IPS-20b (cell line): ENCODE measurements at regions not wholly inside any gene's neighbourhood (a gene's known extent, or its start where the extent isn't known, plus 50 kb on each side); places are given as distances from the start of the nearest gene placed in this dataset.

Source experiments
- H3K27ac ChIP-seq: one replicate; pipeline ENCODE4 v1.5.1; 2013; ENCODE audit warnings: low read length
- H3K27me3 ChIP-seq: 2 replicates; pipeline ENCODE4 v1.6.1; 2013; ENCODE audit warnings: mild to moderate bottlenecking, low read length, inconsistent platforms; ENCODE audit not compliant: insufficient read depth
- H3K36me3 ChIP-seq: 2 replicates; pipeline ENCODE4 v1.6.1; 2013; ENCODE audit warnings: low read depth, mild to moderate bottlenecking, inconsistent platforms, low read length, moderate library complexity; ENCODE audit not compliant: insufficient read depth
- H3K4me1 ChIP-seq: 2 replicates; pipeline ENCODE4 v1.6.1; 2013; ENCODE audit warnings: mild to moderate bottlenecking, control low read depth, inconsistent platforms, low read length, moderate library complexity; ENCODE audit not compliant: insufficient read depth
- H3K4me3 ChIP-seq: 2 replicates; pipeline ENCODE4 v1.5.1; 2013; ENCODE audit warnings: mild to moderate bottlenecking, low read length, inconsistent platforms
- H3K9ac ChIP-seq: 2 replicates; pipeline ENCODE4 v1.6.1; 2013; ENCODE audit warnings: low read depth, mild to moderate bottlenecking, inconsistent platforms, low read length, moderate library complexity
- H3K9me3 ChIP-seq: 2 replicates; pipeline ENCODE4 v1.6.1; 2013; ENCODE audit warnings: mild to moderate bottlenecking, low read depth, low read length, inconsistent platforms; ENCODE audit not compliant: insufficient read depth

DNA sequence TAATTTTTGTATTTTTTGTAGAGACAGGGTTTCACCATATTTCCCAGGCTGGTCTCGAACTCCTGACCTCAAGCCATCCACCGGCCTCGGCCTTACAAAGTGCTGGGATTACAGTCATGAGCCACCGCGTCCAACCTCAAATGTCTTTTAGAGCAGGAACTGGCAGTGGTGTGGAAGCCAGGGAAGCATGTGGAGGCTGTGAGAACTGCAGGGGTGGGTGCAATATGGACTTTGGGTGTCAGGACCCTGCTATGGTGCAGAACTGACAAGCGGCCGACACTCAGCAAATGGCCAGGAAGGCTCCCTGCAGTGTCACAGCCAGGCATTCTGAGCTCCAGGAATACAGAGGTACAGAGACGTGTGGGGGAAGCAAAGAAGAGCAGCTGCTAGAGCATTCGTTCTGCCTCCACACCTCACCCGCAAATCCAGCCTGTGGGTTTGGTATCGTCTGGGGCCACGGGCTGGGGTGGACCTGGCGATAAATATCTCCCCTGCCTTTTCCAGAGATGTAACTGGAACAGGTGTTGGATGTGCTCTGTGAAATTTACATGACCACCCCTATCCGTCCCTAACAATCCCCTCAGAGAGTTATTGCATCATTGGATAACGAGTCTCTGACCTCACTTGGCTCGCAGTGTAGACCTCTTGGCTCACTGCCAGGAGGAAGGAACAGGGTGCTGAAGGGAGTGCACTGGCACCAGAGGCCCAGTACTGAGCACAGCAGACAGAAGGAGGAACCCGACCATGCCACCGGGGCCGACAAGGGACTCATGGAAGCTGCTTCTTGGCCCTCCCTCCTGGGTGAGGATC lies 624.7 kb upstream of the B3GAT1 start:
- peaks cover 6% of the 10 kb centered on the region; the same call in 1 of the 2 replicates for H3K27me3 ChIP-seq
- no peak overlapping the region for H3K4me3 ChIP-seq
- peaks cover 6% of the 10 kb centered on the region; the same call in 1 of the 2 replicates for H3K4me1 ChIP-seq
- H3K36me3 ChIP-seq: no peaks in the 10 kb centered on the region
- no peak overlapping the region for H3K9ac ChIP-seq
- H3K27ac ChIP-seq: no peak overlapping the region
- no peaks in the 10 kb centered on the region for H3K9me3 ChIP-seq

DNA sequence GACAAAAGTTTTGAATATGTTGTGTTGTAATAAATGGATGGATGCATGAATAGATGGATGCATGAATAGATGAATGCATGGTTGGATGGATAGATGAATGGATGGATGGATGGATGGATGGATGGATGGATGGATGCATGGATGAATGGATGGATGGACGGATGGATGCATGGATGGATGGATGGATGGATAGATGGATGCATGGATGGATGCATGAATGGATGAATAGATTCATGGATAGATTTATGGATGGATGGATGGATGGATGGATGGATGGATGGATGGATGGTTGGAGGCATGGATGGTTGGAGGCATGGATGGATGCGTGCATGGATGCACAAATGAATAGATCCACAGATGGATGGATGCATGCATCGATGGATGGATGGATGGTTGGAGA lies 623.2 kb upstream of the B3GAT1 start:
- H3K27ac ChIP-seq: no peak overlapping the region
- peaks cover 6% of the 10 kb centered on the region; the same call in 1 of the 2 replicates for H3K27me3 ChIP-seq
- no peaks in the 10 kb centered on the region for H3K36me3 ChIP-seq
- H3K9ac ChIP-seq: no peak overlapping the region
- peaks cover 9% of the 10 kb centered on the region; the same call in 1 of the 2 replicates for H3K4me1 ChIP-seq
- H3K9me3 ChIP-seq: no peaks in the 10 kb centered on the region
- no peak overlapping the region for H3K4me3 ChIP-seq

DNA sequence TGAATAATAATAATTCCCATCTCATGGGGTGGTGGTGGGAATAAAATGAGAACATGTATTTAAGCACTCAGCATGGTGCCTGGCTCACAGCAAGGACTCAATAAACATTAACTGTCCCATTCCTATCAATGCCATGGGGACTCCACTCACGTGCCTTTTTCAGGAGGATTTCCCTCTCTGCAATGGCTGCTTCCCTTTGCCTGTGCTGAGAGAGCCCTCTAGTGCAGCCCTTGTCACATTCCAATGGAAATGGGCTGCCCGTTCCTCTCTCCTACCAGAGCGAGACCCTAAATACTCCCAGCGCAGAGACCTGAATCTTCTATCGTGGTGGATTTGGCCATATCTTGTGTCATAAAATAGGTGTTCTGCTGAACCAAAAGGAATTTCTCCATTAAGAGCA lies 621.5 kb upstream of the B3GAT1 start:
- Histone ChIP-seq H3K36me3 (no peaks in the 10 kb centered on the region), H3K27me3 (peaks cover 6% of the 10 kb centered on the region; the same call in 1 of the 2 replicates), H3K4me1 (peaks cover 9% of the 10 kb centered on the region; the same call in 1 of the 2 replicates), H3K4me3 (no peak overlapping the region), H3K27ac (no peak overlapping the region), H3K9ac (no peak overlapping the region), H3K9me3 (no peaks in the 10 kb centered on the region)

DNA sequence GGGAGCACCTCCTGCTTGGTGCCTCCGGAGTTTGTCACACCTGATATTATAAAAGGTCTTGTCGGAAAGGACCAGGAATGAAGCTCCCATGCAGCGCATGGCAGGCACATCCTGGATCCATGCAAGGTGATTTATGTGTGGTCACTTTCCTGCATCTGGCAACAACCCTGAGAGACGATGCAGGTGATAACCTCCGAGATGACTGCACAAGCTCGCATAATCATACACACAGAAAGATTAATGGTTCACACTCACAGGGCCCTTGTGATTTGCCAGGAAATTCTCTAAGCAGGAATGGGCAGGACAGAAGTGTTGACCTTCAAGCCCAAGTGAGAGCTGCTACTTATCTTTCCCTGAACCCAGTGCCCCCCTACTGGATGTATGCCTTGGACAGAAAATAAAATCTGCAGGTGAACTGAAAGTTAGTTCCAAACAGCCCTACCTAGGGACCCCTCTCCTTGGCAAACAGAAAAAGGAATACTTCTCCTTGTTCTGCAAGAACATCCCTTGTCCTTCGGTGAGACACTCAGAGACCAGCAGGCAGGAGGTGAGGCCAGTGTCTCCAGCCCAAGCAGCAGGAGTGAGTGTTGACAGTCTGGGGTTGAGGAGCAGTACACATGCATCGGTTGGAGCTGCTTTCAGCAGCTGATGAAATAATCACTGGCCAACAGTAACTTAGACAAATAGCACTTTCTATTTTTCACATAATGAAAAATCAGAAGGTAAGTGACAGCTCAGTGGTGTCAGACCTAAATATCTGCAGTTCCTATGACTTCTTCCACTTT lies 619.4 kb upstream of the B3GAT1 start:
- no peaks in the 10 kb centered on the region for H3K36me3 ChIP-seq
- no peak overlapping the region for H3K27ac ChIP-seq
- H3K4me1 ChIP-seq: peaks cover 9% of the 10 kb centered on the region; the same call in 1 of the 2 replicates
- peaks cover 6% of the 10 kb centered on the region; the same call in 1 of the 2 replicates for H3K27me3 ChIP-seq
- H3K4me3 ChIP-seq: no peak overlapping the region
- H3K9me3 ChIP-seq: no peaks in the 10 kb centered on the region
- H3K9ac ChIP-seq: no peak overlapping the region

DNA sequence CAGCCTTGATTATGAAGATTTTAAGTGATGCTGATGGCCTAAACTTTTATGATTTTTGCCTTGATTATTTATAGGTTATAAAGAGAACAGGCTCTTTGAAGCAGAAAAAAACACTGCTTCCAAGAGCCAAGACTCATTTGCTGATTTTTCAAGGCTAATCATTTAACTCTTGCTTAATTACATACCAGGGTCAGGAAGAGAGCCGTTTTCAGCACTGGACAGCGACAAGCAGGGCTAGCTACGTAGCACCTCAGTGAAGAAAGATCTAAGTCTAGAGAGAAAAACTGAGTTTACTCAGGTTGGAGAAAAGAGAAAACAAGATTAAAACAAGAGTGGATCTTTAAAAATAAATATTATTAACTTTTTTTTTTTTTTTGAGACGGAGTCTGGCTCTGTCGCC lies 615.4 kb upstream of the B3GAT1 start:
- H3K9me3 ChIP-seq: no peaks in the 10 kb centered on the region

DNA sequence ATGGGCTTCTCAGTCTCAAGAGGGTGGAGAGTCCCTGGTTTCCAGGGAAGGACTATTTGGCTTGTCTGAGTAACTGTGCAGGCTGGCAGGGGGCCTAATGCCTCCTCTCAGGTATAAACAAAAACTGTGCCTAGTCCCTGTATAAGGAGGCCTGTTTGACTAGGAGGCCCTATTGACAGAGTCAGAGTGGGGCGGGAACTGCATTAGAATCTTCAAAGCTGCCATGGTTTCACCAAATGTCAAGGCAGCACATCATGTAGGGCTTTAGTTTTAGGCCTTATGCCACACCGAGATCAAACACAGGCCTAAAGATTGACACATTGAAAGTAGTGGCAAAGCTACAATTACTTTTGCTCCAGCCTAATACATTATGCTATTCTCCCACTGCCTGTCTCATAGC lies 611.5 kb upstream of the B3GAT1 start:
- Histone ChIP-seq H3K4me1 (no peaks in the 10 kb centered on the region), H3K36me3 (no peaks in the 10 kb centered on the region), H3K4me3 (no peak overlapping the region), H3K9me3 (no peaks in the 10 kb centered on the region), H3K27me3 (no peaks in the 10 kb centered on the region), H3K27ac (no peak overlapping the region), H3K9ac (no peak overlapping the region)

More for the DNA sequence above, 615.4 kb upstream of the B3GAT1 start:
- Histone ChIP-seq H3K36me3 (no peaks in the 10 kb centered on the region), H3K9ac (no peak overlapping the region), H3K4me1 (peaks cover 4% of the 10 kb centered on the region; the same call in 1 of the 2 replicates), H3K27ac (no peak overlapping the region), H3K27me3 (0 out of 2 replicates have a peak, but pooled peaks cover under 1% of the 10 kb centered on the region), H3K4me3 (no peak overlapping the region)

DNA sequence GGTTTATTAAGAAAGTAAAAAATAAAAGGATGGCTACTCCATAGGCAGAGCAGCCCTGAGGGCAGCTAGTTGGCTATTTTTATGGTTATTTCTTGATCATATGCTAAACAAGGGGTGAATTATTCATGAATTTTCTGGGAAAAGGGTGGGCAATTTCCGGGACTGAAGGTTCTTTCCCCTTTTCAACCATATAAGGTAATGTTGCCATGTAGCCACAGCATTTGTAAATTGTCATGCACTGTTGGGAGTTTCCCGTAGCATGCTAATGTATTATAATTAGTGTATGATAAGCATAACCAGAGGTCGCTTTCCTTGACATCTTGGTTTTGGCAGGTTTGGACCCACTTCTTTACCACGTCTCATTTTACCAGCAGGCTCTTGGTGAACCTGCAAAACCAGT lies 610.4 kb upstream of the B3GAT1 start:
- H3K27ac ChIP-seq: peak overlapping the region; percentile 8
- H3K4me1 ChIP-seq: no peaks in the 10 kb centered on the region
- H3K36me3 ChIP-seq: no peaks in the 10 kb centered on the region
- H3K4me3 ChIP-seq: no peak overlapping the region
- H3K27me3 ChIP-seq: no peaks in the 10 kb centered on the region
- H3K9me3 ChIP-seq: no peaks in the 10 kb centered on the region
- H3K9ac ChIP-seq: no peak overlapping the region

DNA sequence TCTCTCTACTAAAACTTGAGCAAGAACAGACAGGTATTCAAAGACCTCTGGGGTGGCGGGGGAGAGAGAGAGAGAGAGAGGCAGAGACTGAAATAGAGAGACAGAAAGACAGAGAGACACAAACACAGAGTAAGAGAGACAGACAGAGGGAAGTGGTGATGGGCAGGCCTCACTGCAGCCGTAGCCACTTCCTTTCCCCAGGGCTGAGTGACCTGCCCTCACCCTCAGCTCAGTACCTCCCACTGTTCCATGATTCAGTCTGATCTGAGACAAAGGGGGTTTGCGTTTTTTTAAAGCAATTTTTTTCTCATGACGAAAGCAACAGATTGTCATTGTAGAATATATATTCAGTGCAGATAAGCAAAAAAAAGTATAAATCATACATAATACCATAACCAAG lies 607.9 kb upstream of the B3GAT1 start:
- no peaks in the 10 kb centered on the region for H3K9me3 ChIP-seq
- no peaks in the 10 kb centered on the region for H3K36me3 ChIP-seq
- H3K27ac ChIP-seq: no peak overlapping the region
- H3K9ac ChIP-seq: no peak overlapping the region
- no peak overlapping the region for H3K4me3 ChIP-seq
- H3K27me3 ChIP-seq: no peaks in the 10 kb centered on the region
- no peaks in the 10 kb centered on the region for H3K4me1 ChIP-seq

DNA sequence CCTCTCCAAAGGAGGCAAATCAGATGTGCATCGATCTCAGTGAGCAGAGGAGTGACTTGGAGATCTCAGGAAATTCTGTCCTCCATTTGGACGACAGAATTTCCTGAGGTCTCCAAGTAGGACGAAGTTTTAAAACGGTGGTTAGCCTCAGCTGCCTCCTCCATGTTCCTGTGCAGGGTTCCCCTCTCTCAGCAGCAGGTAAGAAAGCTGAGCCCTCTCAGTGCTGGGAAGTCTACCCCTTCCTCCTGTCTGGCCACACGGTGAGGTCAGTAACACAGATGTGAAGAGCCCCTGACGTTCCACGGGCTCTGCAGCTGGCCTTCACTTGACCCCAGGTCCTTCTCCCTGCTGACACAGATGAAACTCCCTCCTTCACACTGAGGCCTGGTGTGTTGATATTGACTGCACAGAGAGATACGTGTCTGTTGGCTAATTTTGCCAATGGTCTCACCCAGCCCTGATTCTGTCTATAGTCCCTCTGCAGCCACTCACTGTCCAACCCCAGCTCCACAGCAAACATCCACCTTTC lies 607.4 kb upstream of the B3GAT1 start:
- Histone ChIP-seq H3K9me3 (no peaks in the 10 kb centered on the region), H3K4me3 (no peak overlapping the region), H3K27me3 (no peaks in the 10 kb centered on the region), H3K4me1 (no peaks in the 10 kb centered on the region), H3K36me3 (no peaks in the 10 kb centered on the region), H3K9ac (no peak overlapping the region), H3K27ac (no peak overlapping the region)

DNA sequence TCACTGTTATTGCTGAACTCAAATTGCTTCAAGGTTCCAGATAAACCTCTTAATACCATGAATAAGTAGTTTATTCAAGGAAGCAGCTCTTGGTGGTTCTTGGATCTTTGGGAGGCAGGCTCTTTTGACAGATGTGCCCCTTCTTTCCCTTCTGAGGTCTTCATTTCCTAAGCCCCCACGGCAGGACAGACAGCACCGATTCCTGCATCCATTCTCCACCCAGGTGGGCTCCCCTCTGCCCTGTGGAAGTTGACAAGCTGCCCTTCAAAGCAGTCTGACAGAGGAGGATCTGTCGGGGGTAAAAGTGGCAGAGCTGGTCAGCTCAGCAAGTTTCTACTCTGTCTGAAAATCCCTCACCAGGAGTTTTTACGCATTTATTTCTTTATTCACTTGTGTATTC lies 605.3 kb upstream of the B3GAT1 start:
- Histone ChIP-seq H3K36me3 (no peaks in the 10 kb centered on the region), H3K4me3 (no peak overlapping the region), H3K27ac (no peak overlapping the region), H3K9ac (no peak overlapping the region), H3K4me1 (no peaks in the 10 kb centered on the region), H3K27me3 (no peaks in the 10 kb centered on the region), H3K9me3 (no peaks in the 10 kb centered on the region)

DNA sequence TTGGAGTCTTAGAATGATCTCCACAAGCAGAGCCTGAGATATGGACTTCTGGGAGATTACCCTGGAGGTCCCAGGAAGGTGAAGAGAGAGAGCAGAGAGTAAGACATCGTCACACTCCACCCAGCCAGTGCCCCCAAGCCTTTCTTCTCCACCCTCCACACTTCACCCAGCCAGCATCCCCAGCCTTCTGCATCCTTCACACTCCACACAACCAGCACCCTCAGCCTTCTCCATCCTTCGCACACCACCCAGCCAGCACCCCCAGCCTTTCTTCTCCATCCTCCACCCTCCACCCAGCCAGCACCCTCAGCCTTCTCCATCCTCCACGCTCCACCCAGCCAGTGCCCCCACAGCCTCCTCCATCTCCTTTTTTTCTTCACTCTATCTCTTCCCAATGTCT lies 603.9 kb upstream of the B3GAT1 start:
- H3K36me3 ChIP-seq: no peaks in the 10 kb centered on the region
- no peaks in the 10 kb centered on the region for H3K4me1 ChIP-seq
- no peak overlapping the region for H3K27ac ChIP-seq
- H3K9ac ChIP-seq: no peak overlapping the region
- no peaks in the 10 kb centered on the region for H3K27me3 ChIP-seq
- H3K9me3 ChIP-seq: no peaks in the 10 kb centered on the region
- H3K4me3 ChIP-seq: no peak overlapping the region
